DMS114 treated with DMSO at 0.1 percent for 48 hours (cell line): ENCODE measurements at regions not wholly inside any gene's neighbourhood (a gene's known extent, or its start where the extent isn't known, plus 50 kb on each side); places are given as distances from the start of the nearest gene placed in this dataset.
"Not testable (repeated sequence)": the region's sequence is repeated elsewhere in the genome, so short reads cannot be mapped to it uniquely, and the experiment has no call there.

Experiments used
- DNase-seq: peaks from one replicate; lab custom pipeline; 2025; ENCODE audit not compliant: unreplicated experiment; lab: John Stamatoyannopoulos, UW

- no peak for DNase-seq
These were observed 74.1 kb upstream of the HSPA9 start for GRCh38 chr5:138649316-138649720.

- no peak for DNase-seq
These were observed 73.6 kb upstream of the HSPA9 start for GRCh38 chr5:138648841-138649240.

- no peak for DNase-seq
These were observed 72.7 kb upstream of the HSPA9 start for GRCh38 chr5:138647794-138648410.

GRCh38 chr5:138647261-138647788 is 72.1 kb upstream of the HSPA9 start:
- DNase-seq: no peak

- no peak for DNase-seq
These were observed 71.5 kb upstream of the HSPA9 start for GRCh38 chr5:138646671-138647070.

GRCh38 chr5:138645778-138646575 is 70.8 kb upstream of the HSPA9 start:
- DNase-seq: no peak

GRCh38 chr5:138643040-138643791 is 68.0 kb upstream of the HSPA9 start:
- DNase-seq: no peak

GRCh38 chr5:138641547-138642298 is 66.5 kb upstream of the HSPA9 start:
- peak; percentile 20 for DNase-seq

- no peak for DNase-seq
These were observed 65.5 kb upstream of the HSPA9 start for GRCh38 chr5:138640646-138641254.

- no peak for DNase-seq
These were observed 64.9 kb upstream of the HSPA9 start for GRCh38 chr5:138640138-138640537.

GRCh38 chr5:138639326-138639725 is 64.1 kb upstream of the HSPA9 start:
- DNase-seq: no peak

- no peak for DNase-seq
These were observed 62.1 kb upstream of the HSPA9 start for GRCh38 chr5:138637256-138637655.

- DNase-seq: no peak
These were observed 61.3 kb upstream of the HSPA9 start for GRCh38 chr5:138636398-138636944.

- no peak for DNase-seq
These were observed 60.5 kb upstream of the HSPA9 start for GRCh38 chr5:138635708-138636107.

GRCh38 chr5:138635265-138635664 is 60.1 kb upstream of the HSPA9 start:
- DNase-seq: no peak

- DNase-seq: not testable (repeated sequence)
These were observed 59.6 kb upstream of the HSPA9 start for GRCh38 chr5:138634804-138635203.

- peak; percentile 78 for DNase-seq
These were observed 57.8 kb upstream of the HSPA9 start for GRCh38 chr5:138632900-138633489.

- no peak for DNase-seq
These were observed 56.1 kb upstream of the HSPA9 start for GRCh38 chr5:138631096-138631928.

- no peak for DNase-seq
These were observed 54.2 kb upstream of the HSPA9 start for GRCh38 chr5:138629392-138629791.
